Activated CD8-positive, alpha-beta T cell treated with anti-CD3 and anti-CD28 coated beads for 36 hours (primary cell): ENCODE measurements at regions not wholly inside any gene's neighbourhood (a gene's known extent, or its start where the extent isn't known, plus 50 kb on each side); places are given as distances from the start of the nearest gene placed in this dataset.

Experiments used
- ATAC-seq: fragments of 200-7000 bp; cut with Tn5 transposase; one replicate; pipeline ENCODE4 v1.10.0; 2021; ENCODE audit warnings: mild to moderate bottlenecking, moderate library complexity
- CTCF ChIA-PET: fragments of 350-600 bp; sonication (Branson Sonifier 250); formaldehyde crosslinking; loops from one replicate; lab custom pipeline; 2021; ENCODE audit warnings: antibody characterized with exemption; lab: Charles Lee
- POLR2A ChIA-PET: fragments of 350-600 bp; sonication (Branson Sonifier 250); formaldehyde crosslinking; loops from one replicate; lab custom pipeline; 2021; ENCODE audit warnings: antibody characterized with exemption; lab: Charles Lee
- DNase-seq: peaks from one replicate; pipeline ENCODE4 v3.0.0-alpha.2; 2020
- H3K27ac Mint-ChIP-seq: one replicate; pipeline ENCODE4 v1.8.0; 2021; ENCODE audit warnings: mild to moderate bottlenecking, mixed read lengths
- H3K27me3 Mint-ChIP-seq: one replicate; pipeline ENCODE4 v1.8.0; 2021; ENCODE audit warnings: mixed read lengths
- H3K36me3 Mint-ChIP-seq: one replicate; pipeline ENCODE4 v1.8.0; 2021; ENCODE audit warnings: low read depth, mixed read lengths
- H3K4me1 Mint-ChIP-seq: one replicate; pipeline ENCODE4 v1.8.0; 2021; ENCODE audit warnings: low read depth, mixed read lengths
- H3K4me3 Mint-ChIP-seq: one replicate; pipeline ENCODE4 v1.8.0; 2021; ENCODE audit warnings: mild to moderate bottlenecking, moderate library complexity, mixed read lengths
- H3K9me3 Mint-ChIP-seq: one replicate; pipeline ENCODE4 v1.8.0; 2021; ENCODE audit warnings: mixed read lengths
- intact Hi-C: fragments of 100-400 bp; cut with micrococcal nuclease; formaldehyde crosslinking; loops from one replicate; pipeline ENCODE4 v1.10.0; 2022
- TF ChIP-seq, protein P1 (sequence below): fragments of 200-600 bp; IDR thresholded peaks from one replicate; pipeline ENCODE4 v1.8.0; 2022; ENCODE audit warnings: antibody characterized with exemption, mild to moderate bottlenecking

DNA sequence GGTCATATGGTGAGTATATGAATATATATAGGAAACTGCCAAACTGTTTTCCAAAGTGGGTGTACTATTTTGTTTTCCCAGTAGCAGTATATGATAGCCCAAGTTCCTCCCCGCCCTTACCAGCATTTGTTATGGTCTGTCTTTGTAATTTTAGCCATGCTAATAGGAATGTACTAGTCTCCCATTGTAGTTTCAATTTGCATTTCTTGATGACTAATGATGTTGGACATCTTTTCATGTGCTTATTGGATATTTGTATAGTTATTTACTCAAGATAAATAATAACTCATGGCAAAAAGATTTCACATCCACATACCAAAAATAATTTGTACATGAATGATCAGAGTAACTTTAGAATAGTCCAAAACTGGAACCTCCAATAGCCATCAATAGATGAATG, 75.3 kb upstream of the SERP2 start:
- TF ChIP-seq, protein P1, sequence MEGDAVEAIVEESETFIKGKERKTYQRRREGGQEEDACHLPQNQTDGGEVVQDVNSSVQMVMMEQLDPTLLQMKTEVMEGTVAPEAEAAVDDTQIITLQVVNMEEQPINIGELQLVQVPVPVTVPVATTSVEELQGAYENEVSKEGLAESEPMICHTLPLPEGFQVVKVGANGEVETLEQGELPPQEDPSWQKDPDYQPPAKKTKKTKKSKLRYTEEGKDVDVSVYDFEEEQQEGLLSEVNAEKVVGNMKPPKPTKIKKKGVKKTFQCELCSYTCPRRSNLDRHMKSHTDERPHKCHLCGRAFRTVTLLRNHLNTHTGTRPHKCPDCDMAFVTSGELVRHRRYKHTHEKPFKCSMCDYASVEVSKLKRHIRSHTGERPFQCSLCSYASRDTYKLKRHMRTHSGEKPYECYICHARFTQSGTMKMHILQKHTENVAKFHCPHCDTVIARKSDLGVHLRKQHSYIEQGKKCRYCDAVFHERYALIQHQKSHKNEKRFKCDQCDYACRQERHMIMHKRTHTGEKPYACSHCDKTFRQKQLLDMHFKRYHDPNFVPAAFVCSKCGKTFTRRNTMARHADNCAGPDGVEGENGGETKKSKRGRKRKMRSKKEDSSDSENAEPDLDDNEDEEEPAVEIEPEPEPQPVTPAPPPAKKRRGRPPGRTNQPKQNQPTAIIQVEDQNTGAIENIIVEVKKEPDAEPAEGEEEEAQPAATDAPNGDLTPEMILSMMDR = no peak
- no peaks in the 10 kb centered on the region for H3K36me3 Mint-ChIP-seq
- CTCF ChIA-PET = no interaction called here
- DNase-seq (no peak), ATAC-seq (no peak)
- H3K27ac Mint-ChIP-seq = no peak overlapping the region
- no peaks in the 10 kb centered on the region for H3K9me3 Mint-ChIP-seq
- POLR2A ChIA-PET = no interaction called here
- peaks cover 3% of the 10 kb centered on the region for H3K27me3 Mint-ChIP-seq
- H3K4me1 Mint-ChIP-seq = peaks cover 35% of the 10 kb centered on the region
- H3K4me3 Mint-ChIP-seq = no peak overlapping the region
- intact Hi-C loops = no loop called here

GRCh38 chr13:44299152-44299943, 74.3 kb upstream of the SERP2 start:
- no peak for ATAC-seq
- ChIA-PET CTCF (no interaction called here), POLR2A (no interaction called here)
- Mint-ChIP-seq H3K4me1 (peaks cover 28% of the 10 kb centered on the region), H3K27ac (no peak overlapping the region), H3K36me3 (no peaks in the 10 kb centered on the region), H3K27me3 (peaks cover 3% of the 10 kb centered on the region), H3K9me3 (no peaks in the 10 kb centered on the region), H3K4me3 (no peak overlapping the region)
- no peak for DNase-seq
- intact Hi-C loops = no loop called here
- TF ChIP-seq, protein P1 = no peak

GRCh38 chr13:44300895-44301638, 72.6 kb upstream of the SERP2 start:
- CTCF ChIA-PET = no interaction called here
- Mint-ChIP-seq H3K4me3 (no peak overlapping the region), H3K27ac (peak overlapping the region; percentile 35), H3K36me3 (no peaks in the 10 kb centered on the region), H3K27me3 (peaks cover 3% of the 10 kb centered on the region), H3K9me3 (no peaks in the 10 kb centered on the region), H3K4me1 (peaks cover 30% of the 10 kb centered on the region)
- intact Hi-C loops = no loop called here
- DNase-seq (peak; percentile 26), ATAC-seq (peak; percentile 79)
- TF ChIP-seq, protein P1 = no peak
- POLR2A ChIA-PET = interaction anchor here (2.1 kb wide), 1 partner anchor 27 kb away, joined by 7 read pairs; no protein-coding TSS in a partner anchor

GRCh38 chr13:44301639-44302015, 72.0 kb upstream of the SERP2 start:
- Mint-ChIP-seq H3K36me3 (no peaks in the 10 kb centered on the region), H3K9me3 (no peaks in the 10 kb centered on the region), H3K27me3 (peaks cover 3% of the 10 kb centered on the region), H3K27ac (peak overlapping the region; percentile 21), H3K4me1 (peaks cover 34% of the 10 kb centered on the region), H3K4me3 (no peak overlapping the region)
- ChIA-PET POLR2A (interaction anchor here (2.1 kb wide), 1 partner anchor 27 kb away, joined by 7 read pairs; no protein-coding TSS in a partner anchor), CTCF (no interaction called here)
- TF ChIP-seq, protein P1 = no peak
- DNase-seq (no peak), ATAC-seq (no peak)
- intact Hi-C loops = no loop called here

DNA sequence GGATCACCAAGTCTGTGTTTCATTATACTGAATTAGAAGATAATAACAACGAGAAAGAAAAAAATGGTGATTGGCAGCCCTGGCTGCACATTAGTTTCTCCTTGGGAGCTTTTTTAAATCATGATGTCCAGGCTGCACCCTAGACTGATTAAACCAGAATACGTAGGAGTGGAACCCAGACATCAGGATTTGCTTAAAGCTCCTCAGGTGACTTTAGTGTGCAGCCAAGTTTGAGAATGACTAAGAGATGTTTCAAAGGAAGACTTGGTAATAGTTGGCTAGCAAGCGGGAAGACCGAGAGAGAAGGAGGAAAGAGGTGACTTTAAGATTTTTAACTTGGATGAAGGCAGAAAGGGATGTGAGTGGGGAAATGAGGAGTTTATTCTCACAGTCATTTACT, 71.4 kb upstream of the SERP2 start:
- peaks cover 38% of the 10 kb centered on the region for H3K4me1 Mint-ChIP-seq
- no peak overlapping the region for H3K4me3 Mint-ChIP-seq
- CTCF ChIA-PET = no interaction called here

More for the DNA sequence above, 71.4 kb upstream of the SERP2 start:
- TF ChIP-seq, protein P1 = no peak
- intact Hi-C loops = no loop called here
- no peak for DNase-seq
- POLR2A ChIA-PET = interaction anchor here (2.1 kb wide), 1 partner anchor 28 kb away, joined by 7 read pairs; no protein-coding TSS in a partner anchor
- ATAC-seq = no peak
- H3K27ac Mint-ChIP-seq = no peak overlapping the region
- H3K36me3 Mint-ChIP-seq = no peaks in the 10 kb centered on the region
- H3K27me3 Mint-ChIP-seq = peaks cover 3% of the 10 kb centered on the region
- H3K9me3 Mint-ChIP-seq = no peaks in the 10 kb centered on the region
